ENCODE measurements at regions not wholly inside any gene's neighbourhood (a gene's known extent, or its start where the extent isn't known, plus 50 kb on each side); places are given as distances from the start of the nearest gene placed in this dataset.

DNA sequence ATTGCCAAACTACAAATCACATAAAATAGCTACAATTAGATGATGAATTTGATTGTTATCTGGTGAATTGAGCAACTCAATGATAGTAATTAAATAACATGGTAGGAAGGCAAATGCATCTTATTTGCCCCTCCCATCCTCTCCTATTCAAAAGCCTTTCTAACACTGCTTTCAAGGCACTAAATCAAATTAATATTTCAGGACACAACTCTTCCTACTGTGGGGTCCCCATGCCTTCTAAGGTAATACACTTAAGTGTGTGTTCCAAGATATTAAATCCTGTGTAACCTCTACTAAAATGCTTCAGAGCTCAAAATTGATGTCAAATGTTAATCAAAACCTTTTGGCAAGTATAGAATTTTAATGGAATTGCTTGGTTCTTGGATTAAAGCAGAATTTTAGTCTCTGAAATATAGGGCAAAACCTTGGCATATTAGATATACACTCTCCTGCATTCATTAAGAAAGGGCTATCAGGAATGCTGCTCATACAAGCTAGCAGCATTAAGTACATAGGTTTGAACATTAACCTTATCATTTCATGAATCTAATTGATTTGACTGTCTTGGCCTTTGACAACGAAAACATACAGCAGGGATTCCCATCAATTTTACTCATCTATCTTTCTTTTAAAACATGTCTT lies 371.8 kb upstream of the GALNTL6 start:
- Mint-ChIP-seq H3K36me3 (ENCODE audit: low read depth) (no peaks in the 10 kb centered on the region), H3K4me3 (no peak overlapping the region), H3K4me1 (no peaks in the 10 kb centered on the region), H3K9me3 (no peaks in the 10 kb centered on the region), H3K27ac (no peak overlapping the region), H3K27me3 (ENCODE audit: insufficient read depth) (no peaks in the 10 kb centered on the region)
- TF ChIP-seq, protein P1, sequence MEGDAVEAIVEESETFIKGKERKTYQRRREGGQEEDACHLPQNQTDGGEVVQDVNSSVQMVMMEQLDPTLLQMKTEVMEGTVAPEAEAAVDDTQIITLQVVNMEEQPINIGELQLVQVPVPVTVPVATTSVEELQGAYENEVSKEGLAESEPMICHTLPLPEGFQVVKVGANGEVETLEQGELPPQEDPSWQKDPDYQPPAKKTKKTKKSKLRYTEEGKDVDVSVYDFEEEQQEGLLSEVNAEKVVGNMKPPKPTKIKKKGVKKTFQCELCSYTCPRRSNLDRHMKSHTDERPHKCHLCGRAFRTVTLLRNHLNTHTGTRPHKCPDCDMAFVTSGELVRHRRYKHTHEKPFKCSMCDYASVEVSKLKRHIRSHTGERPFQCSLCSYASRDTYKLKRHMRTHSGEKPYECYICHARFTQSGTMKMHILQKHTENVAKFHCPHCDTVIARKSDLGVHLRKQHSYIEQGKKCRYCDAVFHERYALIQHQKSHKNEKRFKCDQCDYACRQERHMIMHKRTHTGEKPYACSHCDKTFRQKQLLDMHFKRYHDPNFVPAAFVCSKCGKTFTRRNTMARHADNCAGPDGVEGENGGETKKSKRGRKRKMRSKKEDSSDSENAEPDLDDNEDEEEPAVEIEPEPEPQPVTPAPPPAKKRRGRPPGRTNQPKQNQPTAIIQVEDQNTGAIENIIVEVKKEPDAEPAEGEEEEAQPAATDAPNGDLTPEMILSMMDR (conservative IDR thresholded peaks at IDR 0.05): no peak
- no peaks in the 10 kb centered on the region for H3K4me1 ChIP-seq (ENCODE audit: control insufficient read depth, insufficient read depth, low read length)
- no peaks in the 10 kb centered on the region for H3K9me3 ChIP-seq (ENCODE audit: control insufficient read depth, low read length)
- H3K27me3 ChIP-seq (ENCODE audit: control insufficient read depth, insufficient read depth, low read length, poor library complexity, severe bottlenecking): no peaks in the 10 kb centered on the region
- 88 to 92% methylated on average over 1 of the region's 1 CpG for WGBS, 2 experiments (ENCODE audit: insufficient coverage in 1 of 2, insufficient read length in 1 of 2)
- DNase-seq: no peak
- H3K9ac ChIP-seq (ENCODE audit: extremely low read depth, low read length, poor library complexity, severe bottlenecking): no peak overlapping the region
- H3K27ac ChIP-seq (ENCODE audit: low read depth, low read length): no peak overlapping the region
- no peak overlapping the region for H3K4me3 ChIP-seq (ENCODE audit: low read length)
- H3K36me3 ChIP-seq (ENCODE audit: control insufficient read depth, insufficient read depth, low read length): no peaks in the 10 kb centered on the region

DNA sequence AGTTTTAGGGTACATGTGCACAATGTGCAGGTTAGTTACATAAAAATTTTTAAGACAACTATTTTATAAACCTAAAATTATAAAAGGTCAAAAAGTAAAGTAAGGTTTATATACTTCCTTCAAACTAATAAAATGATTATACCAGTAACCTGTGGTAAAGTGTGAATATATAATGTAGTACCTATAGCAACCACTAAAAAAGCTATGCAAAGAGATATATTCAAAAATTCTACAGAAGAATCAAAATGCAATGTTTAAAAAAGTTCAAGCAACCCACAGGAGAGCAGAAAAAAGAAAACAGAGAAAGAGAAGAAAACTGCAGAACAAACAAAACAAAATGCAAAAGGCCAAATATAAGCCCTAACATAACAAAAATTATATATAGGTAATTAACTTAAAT lies 379.5 kb upstream of the GALNTL6 start:
- Mint-ChIP-seq H3K4me3 (no peak overlapping the region), H3K36me3 (ENCODE audit: low read depth) (no peaks in the 10 kb centered on the region), H3K27me3 (ENCODE audit: insufficient read depth) (no peaks in the 10 kb centered on the region), H3K9me3 (no peaks in the 10 kb centered on the region), H3K4me1 (no peaks in the 10 kb centered on the region), H3K27ac (no peak overlapping the region)
- TF ChIP-seq, protein P1 (conservative IDR thresholded peaks at IDR 0.05): peak; percentile 47
- Histone ChIP-seq H3K4me1 (ENCODE audit: control insufficient read depth, insufficient read depth, low read length) (no peaks in the 10 kb centered on the region), H3K4me3 (ENCODE audit: low read length) (no peak overlapping the region), H3K27me3 (ENCODE audit: control insufficient read depth, insufficient read depth, low read length, poor library complexity, severe bottlenecking) (no peaks in the 10 kb centered on the region), H3K36me3 (ENCODE audit: control insufficient read depth, insufficient read depth, low read length) (no peaks in the 10 kb centered on the region), H3K9me3 (ENCODE audit: control insufficient read depth, low read length) (no peaks in the 10 kb centered on the region), H3K9ac (ENCODE audit: extremely low read depth, low read length, poor library complexity, severe bottlenecking) (no peak overlapping the region), H3K27ac (ENCODE audit: low read depth, low read length) (no peak overlapping the region)
- DNase-seq: no peak

DNA sequence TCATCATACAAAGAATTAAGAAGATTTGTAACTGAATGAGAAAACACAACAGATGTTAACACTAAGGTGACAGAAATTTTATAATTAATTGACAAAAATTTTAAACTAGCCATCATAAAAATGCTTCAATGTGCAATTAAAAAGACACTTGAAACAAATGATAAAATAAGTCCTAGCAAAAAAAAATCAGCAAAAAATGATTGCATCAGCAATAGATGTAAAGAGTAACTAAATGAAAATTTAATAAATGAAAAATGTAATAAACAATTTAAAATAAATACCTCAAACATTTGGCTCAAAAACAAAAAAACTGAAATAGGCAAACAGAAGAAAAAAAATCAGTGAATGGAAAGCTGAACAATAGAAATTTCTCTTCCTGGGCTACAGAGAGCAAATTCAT lies 380.7 kb upstream of the GALNTL6 start:
- H3K4me3 Mint-ChIP-seq: no peak overlapping the region
- no peak overlapping the region for H3K27ac Mint-ChIP-seq
- Histone ChIP-seq H3K27me3 (ENCODE audit: control insufficient read depth, insufficient read depth, low read length, poor library complexity, severe bottlenecking) (no peaks in the 10 kb centered on the region), H3K4me3 (ENCODE audit: low read length) (no peak overlapping the region), H3K9me3 (ENCODE audit: control insufficient read depth, low read length) (no peaks in the 10 kb centered on the region), H3K36me3 (ENCODE audit: control insufficient read depth, insufficient read depth, low read length) (no peaks in the 10 kb centered on the region), H3K27ac (ENCODE audit: low read depth, low read length) (no peak overlapping the region), H3K9ac (ENCODE audit: extremely low read depth, low read length, poor library complexity, severe bottlenecking) (no peak overlapping the region), H3K4me1 (ENCODE audit: control insufficient read depth, insufficient read depth, low read length) (no peaks in the 10 kb centered on the region)
- no peaks in the 10 kb centered on the region for H3K27me3 Mint-ChIP-seq (ENCODE audit: insufficient read depth)
- DNase-seq: no peak
- TF ChIP-seq, protein P1 (conservative IDR thresholded peaks at IDR 0.05): no peak
- H3K36me3 Mint-ChIP-seq (ENCODE audit: low read depth): no peaks in the 10 kb centered on the region
- no peaks in the 10 kb centered on the region for H3K9me3 Mint-ChIP-seq
- no peaks in the 10 kb centered on the region for H3K4me1 Mint-ChIP-seq
